DMS53 treated with DMSO at 0.1 percent for 48 hours (cell line): ENCODE measurements at regions not wholly inside any gene's neighbourhood (a gene's known extent, or its start where the extent isn't known, plus 50 kb on each side); places are given as distances from the start of the nearest gene placed in this dataset.
A peak's percentile ranks its signal among the peaks of the same experiment; 100 is the strongest.

Experiments
- DNase-seq: peaks from one replicate; lab custom pipeline; 2025; ENCODE audit not compliant: unreplicated experiment; lab: John Stamatoyannopoulos, UW

GRCh38 chr18:40048886-40049650 lies 1906.0 kb upstream of the PIK3C3 start:
- no peak for DNase-seq

- no peak for DNase-seq
These were observed 1906.8 kb upstream of the PIK3C3 start for GRCh38 chr18:40048253-40048652.

- no peak for DNase-seq
These were observed 1908.4 kb upstream of the PIK3C3 start for GRCh38 chr18:40046596-40046995.

DNA sequence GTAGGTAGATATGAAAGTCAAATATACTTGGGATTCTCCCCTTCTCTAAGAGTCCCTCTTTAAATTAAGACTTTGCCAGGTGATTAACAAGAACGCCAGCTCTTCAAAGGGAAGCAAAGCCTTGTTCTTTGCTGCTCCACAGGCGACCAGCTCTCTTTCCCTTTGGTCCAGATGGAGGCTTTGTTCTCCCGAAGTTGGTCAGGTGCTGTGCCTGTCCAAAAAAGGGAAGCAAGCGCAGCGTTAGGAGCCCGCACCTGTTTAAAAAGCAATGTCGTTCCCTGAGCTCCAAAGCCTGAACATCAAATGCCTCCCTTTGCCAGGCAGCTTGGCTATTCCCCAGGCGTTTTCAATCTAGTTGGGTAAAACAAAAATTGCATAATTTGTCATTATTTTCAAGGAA lies 1913.1 kb upstream of the PIK3C3 start:
- DNase-seq, result no peak

DNA sequence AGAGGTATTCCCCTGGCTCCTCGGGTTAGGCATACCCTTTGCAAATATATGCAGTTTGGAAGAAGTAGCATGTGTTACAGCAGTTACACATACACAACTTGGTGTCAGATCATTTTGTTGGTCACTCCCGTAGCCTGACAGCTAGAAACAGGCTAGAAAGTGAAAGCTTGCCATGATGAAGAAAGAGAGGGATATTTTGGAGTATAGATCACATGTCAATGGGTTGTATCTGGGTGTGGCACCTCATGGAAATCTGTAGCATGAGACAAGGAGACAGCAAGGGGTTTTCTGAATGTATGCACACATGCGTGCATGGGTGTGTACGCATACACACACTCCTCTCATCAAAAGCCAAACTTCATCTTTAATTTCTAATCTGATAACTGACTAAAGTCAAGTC lies 1914.5 kb upstream of the PIK3C3 start:
- no peak for DNase-seq

DNA sequence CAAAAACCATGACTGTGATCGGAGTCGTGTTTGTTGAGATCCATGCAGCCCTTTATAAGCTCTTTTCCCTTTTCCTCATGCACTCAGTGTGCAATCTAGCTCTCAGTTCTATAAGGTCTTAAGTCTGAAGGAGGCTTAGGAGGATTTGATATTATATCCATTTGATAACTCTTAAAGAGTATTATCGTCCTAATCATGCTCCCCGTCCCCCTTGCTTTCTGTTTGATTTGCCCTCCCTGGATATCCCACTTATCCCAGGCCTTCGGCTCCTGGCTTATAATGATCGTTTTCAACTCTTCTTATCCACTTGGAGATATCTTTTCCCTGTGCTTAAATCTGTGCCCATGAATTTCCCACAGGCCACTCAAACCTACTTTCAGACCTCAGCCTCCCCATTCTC lies 1917.7 kb upstream of the PIK3C3 start:
- DNase-seq, result no peak

DNA sequence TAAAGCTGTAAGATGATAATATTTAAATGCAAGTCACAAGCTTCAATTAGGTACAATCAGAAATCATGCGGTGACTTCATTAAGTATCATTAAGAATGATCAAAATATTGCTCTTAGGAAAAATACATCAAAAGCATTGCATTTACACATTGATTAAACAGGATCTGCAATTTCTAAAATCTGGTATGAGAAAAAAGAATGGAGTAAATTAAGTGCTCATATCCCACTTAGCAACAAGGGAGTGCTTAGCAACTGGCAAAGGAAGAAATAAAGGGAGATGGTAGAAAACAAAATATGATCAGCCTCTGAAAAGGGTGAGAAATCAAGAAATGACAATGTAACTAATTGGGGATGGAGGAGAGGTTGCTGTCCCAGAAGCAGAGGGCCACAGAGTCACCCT lies 1918.2 kb upstream of the PIK3C3 start:
- DNase-seq, result no peak

DNA sequence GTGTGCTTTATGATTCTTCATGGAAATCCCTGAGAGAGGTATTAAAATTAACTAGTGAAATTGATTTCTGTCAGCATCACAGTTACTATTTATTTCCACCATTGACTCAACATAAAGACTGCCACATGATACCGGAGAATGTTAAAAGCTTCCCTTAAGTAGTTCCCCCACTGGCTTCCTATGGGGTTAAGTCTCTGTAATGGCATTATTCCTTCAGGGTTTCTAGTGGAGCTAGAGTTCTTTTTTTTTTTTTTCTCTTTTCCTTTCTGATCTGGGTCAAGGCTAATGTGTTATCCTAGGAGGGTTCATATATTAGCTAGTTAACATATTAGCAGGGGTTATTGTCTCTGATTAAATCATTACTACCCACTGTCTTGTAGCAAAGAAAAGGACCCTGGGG lies 1919.1 kb upstream of the PIK3C3 start:
- DNase-seq, result no peak

DNA sequence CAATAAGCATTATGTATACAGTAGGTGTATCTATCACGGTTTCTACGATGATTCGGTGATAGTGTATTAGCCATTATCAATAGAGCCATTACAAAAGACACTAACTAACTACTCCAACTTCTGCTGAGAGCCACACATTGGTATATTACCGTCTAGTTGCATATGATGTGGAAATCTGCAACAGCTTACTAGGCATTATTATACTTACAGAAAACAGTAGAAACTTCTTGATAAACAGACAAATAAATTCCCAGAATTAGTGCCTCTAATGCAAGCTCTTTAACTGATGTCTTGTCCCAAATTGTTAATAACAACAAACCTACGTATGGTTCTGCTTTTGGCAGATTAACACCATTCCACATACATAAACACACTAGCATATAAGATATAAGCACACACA lies 1923.0 kb upstream of the PIK3C3 start:
- DNase-seq, result no peak

DNA sequence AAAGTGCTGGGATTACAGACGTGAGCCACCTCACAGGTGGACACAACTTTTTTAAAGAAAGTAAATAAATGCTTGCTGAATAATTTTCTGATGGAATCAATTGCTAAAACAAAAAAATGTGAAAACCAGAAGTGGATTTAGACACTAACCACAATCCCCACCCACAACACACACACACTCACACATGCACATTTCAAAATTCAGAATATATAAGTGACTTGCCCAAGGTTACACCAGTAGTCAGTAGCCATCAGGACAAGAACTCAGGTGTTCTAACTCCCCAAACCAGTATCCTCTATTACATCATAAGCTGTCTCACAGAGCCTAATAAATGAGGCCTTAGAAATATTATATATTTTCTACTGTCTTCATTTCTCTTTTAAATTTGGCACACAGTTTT lies 1923.6 kb upstream of the PIK3C3 start:
- no peak for DNase-seq

DNA sequence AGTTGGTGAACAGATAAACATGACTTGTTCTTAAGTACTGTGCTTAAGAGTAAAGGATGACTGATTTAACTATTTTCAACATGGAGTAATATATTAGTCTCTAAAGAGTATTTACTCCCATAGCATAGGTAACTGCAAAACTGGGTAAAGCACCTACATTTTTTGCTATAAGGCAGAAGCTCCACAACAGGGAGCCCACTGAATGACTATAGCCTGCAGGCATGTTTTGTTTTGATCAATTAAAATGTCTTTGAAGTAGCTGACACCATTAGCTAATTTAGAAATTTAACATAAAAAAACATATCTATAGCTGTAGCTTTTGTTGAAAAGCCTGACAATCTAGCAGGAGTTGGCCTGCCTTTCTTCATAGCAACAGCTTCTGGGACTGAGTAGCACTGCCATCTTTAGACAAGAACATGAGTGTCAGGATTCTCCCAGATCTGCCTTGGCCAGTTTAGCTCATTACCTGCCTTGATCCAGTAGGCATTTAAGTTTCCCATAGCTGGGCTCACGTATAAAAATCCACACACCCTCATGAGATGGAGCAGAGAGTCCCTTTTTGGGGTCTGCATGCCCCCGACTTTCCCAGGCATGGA lies 1935.1 kb upstream of the PIK3C3 start:
- DNase-seq, result no peak

DNA sequence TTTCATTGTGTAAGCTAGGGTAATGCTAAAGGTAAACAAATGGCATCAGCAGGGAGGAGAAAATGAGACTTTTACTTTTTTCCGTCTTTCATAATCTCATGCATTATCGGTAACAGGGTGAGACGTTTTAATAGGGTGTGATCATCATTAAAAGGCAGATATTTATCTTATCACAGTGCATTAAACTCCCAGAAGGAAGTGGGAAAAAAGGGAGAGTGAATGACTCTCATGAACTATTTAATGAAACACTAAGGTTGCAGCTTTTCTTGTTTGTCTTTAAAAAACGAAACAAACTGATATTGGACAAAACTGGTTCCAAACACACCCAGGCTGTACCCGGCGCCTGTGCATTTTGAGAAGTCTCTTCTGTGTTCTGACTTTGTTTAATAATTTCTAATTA lies 1936.8 kb upstream of the PIK3C3 start:
- no peak for DNase-seq

DNA sequence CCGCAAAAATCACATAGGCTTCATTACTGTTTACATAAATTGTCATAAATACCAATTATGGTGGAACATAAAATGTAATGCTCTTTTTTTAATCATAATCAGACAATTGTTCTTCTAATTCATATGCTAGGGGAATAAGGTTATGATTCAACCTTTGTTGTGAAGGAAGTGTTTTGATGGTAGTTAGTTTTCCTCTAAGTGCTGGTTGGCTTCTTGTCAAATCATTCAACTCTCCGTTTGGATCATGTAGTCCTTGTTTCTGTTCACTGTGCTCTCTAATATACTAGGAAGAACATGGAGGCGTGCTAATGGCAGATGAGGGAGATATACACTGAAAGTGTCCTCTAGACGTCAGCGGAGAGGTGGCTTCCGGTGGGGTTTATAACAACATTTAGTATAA lies 1938.0 kb upstream of the PIK3C3 start:
- DNase-seq, result no peak

GRCh38 chr18:40016405-40016804 lies 1938.6 kb upstream of the PIK3C3 start:
- DNase-seq, result no peak

GRCh38 chr18:40013001-40013609 lies 1941.9 kb upstream of the PIK3C3 start:
- no peak for DNase-seq

- no peak for DNase-seq
These were observed 1943.8 kb upstream of the PIK3C3 start for GRCh38 chr18:40011201-40011600.

- no peak for DNase-seq
These were observed 1948.4 kb upstream of the PIK3C3 start for GRCh38 chr18:40006634-40007033.

DNA sequence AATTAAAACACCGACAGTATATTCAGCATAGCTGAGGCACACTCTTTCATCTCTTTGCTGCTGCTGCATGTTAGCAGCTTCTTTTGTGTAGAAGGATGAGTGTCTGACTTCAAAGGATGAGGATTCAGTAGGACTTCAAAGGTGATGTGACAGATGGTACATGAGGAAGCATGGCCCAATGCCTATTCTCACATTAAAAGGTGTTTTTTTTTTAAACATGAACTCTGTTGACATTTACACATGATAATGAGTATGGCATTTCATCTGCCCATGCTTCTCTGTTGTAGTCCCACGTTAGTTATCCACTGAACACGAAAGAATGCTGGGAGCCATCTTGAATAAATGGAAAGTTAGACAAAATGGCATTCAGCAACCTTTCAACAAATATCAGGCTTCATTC lies 1950.8 kb upstream of the PIK3C3 start:
- peak; percentile 76 for DNase-seq

GRCh38 chr18:39998317-39998716 lies 1956.7 kb upstream of the PIK3C3 start:
- DNase-seq, result no peak

- no peak for DNase-seq
These were observed 1960.5 kb upstream of the PIK3C3 start for GRCh38 chr18:39994498-39994897.

GRCh38 chr18:39991696-39992265 lies 1963.3 kb upstream of the PIK3C3 start:
- DNase-seq, result no peak

GRCh38 chr18:39990540-39990939 lies 1964.5 kb upstream of the PIK3C3 start:
- no peak for DNase-seq
